GM19467 (cell line): ENCODE measurements at regions not wholly inside any gene's neighbourhood (a gene's known extent, or its start where the extent isn't known, plus 50 kb on each side); places are given as distances from the start of the nearest gene placed in this dataset.
"Not testable (repeated sequence)": the region's sequence is repeated elsewhere in the genome, so short reads cannot be mapped to it uniquely, and the experiment has no call there.

Experiments
- ATAC-seq: cut with Tn5 transposase; IDR thresholded peaks from one replicate; pipeline ENCODE4 v1.9.1; 2021; ENCODE audit warnings: mild to moderate bottlenecking, moderate library complexity; ENCODE audit not compliant: unreplicated experiment

GRCh38 chr16:55059146-55059545, 128.5 kb downstream of the IRX5 start:
- no peak for ATAC-seq

- no peak for ATAC-seq
Observed at GRCh38 chr16:55061126-55061525, 130.5 kb downstream of the IRX5 start.

- no peak for ATAC-seq
Observed at GRCh38 chr16:55062442-55062841, 131.8 kb downstream of the IRX5 start.

GRCh38 chr16:55072976-55073375, 142.3 kb downstream of the IRX5 start:
- ATAC-seq: no peak

DNA sequence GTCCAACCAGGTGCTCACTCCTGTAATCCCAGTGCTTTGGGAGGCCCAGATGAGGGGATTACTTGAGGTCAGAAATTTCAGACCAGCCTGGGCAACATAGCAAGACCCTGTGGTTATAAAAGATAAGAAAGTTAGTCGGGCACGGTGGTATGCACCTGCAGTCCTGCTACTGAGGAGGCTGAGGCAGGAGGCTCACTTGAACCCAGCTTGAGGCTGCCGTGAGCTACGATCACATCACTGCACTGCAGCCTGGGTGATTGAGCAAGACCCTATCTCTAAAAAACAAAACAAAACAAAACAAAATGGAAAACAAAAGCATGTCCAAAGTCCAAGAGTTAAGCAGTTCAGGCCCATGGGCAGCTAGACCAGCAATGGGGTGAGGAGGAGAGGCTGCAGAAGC, 143.2 kb downstream of the IRX5 start:
- ATAC-seq: no peak

DNA sequence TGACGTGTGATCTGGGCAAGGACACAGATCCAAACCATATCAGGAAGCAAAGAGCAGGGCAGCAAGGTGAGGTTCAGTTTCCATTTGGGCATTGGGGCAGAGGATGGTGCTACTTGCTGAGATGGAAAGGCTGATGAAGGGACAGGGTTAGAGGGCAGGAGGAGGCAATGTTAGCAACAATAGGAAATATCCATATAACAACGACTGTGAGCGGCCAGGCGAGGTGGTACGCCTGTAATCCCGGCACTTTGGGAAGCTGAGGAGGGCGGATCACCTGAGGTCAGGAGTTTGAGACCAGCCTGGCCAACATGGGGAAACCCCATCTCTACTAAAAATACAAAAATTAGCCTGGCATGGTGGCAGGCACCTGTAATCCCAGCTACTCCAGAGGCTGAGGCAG, 144.5 kb downstream of the IRX5 start:
- not testable (repeated sequence) for ATAC-seq

- no peak for ATAC-seq
Observed at GRCh38 chr16:55076053-55076452, 145.4 kb downstream of the IRX5 start.

DNA sequence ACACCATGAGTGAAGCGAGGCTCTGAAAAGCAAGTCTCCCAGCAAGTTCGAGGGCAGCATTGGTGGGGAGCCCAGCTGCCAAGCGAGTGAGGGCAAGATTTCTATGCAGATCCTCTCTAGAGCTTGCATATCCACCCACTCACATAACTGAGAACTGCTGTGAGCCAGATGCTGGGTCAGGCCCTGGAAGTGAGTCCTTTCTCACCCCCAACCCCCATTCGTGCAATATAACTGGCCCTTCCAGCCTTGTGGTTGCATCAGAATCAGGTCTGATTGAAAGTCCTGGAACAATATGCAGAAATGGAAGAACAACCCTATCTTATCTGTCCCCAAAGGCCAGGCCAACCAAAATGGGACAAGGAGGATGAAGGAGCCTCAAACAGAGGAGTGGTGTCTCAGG, 146.6 kb downstream of the IRX5 start:
- no peak for ATAC-seq

GRCh38 chr16:55078153-55078552, 147.5 kb downstream of the IRX5 start:
- no peak for ATAC-seq

DNA sequence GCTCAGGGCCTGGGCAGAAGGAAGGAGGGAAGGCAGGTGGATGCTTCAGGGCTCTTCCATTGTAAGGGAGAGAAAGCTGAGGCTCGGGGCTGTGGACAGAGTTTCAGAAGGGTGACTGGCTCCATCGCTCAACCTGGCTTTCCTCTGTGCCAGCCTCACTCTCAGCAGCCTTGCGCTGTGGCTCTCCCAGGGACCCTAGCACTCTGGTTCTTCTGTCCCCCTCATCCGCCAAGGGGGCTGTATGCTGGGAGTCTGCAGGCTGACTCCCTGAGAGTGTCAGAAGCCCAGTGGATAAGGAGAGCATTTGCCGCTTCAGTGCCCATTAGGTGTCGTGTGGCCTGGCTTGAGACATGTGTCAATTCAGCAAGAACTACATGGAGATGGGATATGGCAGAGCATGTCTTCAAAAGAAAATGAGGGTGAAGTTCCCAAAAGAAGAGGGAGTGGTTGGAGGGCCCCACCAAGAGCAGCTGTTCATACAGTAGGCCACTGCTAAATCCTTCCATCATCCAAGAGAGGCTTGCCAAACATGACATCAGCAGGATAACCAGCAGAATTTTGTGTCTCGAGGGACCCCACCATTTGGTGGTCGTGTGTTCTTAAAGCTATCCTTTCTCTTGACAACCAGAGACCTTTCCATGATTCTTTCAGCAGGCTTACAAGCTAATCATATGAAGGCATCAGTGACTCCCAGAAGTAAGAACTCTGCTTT, 148.2 kb downstream of the IRX5 start:
- ATAC-seq: no peak

- no peak for ATAC-seq
Observed at GRCh38 chr16:55081622-55082590, 151.2 kb downstream of the IRX5 start.

DNA sequence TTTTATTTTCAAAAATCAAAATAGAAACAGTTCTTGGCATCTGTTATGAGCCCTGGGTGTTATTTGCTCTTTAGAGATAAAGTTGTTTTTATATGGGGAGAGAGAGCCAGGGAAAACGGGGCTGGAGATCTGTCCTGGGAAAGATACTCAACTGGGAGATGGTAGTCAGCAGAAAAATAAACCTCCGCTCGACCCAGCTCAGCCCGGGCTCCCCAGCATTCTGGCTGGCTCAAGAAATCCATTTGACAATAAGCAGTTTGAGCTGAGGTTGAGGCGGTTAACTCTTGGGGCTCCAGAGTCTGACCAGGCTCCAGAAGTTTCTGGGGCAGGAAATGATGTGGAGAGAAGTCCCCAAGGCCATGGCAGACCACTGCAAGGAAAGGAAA, 151.9 kb downstream of the IRX5 start:
- ATAC-seq: no peak

DNA sequence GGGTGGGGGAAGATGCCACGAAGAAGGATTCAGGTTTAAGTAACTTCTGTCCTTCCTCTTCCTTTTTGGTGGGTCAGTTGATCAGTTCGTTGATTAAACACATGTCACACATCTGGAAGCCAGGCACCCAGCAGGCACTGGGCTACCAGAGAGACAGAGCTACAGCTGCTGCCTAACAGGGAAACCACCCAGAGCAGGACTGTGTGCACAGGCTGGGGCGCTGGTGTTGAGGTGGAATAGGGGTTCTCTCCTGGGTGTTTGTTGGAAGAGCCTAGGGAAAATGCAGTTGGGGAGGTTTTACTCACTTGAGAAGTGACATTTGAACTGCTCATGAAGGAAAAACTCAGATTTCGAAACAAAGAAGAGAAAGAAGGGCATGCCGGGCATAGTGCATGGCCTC, 152.4 kb downstream of the IRX5 start:
- no peak for ATAC-seq

GRCh38 chr16:55088098-55088497, 157.4 kb downstream of the IRX5 start:
- ATAC-seq: no peak

DNA sequence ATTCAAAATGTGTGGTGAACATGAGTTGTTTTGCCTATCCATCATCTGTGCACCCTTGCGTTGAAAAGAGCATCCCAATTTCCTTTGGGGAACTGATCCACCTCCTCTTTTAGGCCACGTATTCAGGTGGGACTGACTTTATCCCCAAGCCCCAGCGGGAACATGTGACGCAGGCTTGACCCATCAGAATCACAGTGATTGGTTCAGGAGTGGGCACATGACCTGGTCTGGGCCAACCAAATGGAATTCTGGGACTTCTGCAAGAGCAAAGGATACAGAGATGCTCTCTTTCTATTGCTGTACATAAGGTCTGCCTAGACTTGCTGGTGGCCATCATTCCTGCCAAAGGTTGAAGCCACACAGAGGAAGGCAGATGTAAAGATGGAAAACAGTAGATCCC, 158.9 kb downstream of the IRX5 start:
- ATAC-seq: no peak

DNA sequence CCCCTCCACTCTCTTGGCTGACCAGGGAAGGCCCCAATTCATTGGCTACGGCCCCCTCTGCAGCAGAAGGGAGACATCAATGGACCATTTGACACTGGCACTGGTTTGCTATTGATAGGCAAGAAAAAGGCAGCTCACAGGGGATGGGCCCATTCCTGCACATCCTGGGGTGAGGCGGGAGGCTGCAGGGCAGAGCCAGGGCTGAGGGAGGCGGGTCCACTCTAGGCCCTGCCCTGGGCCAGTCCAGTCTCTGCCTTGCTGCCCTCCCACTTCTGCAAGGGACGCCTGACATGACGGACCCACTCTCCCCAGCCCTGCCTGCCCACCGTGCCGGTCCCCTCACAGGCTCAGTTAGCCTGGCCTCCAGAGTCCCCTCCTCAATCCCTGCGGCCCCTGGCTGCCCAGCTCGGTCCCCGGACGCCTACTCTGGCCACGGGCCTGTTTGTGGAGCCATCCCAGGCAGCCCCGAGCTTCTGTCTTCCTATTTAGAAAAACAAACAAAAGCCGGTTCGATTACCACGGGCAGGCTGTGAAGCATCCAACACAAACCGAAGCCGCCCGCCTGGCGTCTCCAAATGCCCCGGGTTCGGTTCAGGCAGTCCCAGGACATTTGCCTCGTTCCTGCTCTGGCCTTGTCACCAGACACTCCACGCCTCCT, 160.7 kb downstream of the IRX5 start:
- ATAC-seq: no peak

DNA sequence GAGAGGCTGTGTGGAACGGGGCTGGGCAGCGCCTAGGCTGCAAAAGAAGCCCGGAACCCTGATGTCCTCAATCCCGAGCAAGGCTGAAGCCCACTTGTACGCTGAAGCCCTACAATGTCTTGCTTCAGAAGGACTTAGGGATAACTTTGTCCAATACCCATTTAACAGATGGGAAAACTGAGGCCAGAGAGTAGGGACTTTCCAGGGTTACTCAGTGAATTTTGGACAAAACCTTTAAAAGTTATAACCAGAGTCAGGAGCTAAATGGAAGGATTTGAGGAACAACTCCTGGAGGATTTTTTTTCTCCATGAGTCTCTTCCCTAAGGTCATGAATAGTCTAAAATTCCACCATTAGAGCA, 161.2 kb downstream of the IRX5 start:
- ATAC-seq: no peak

- ATAC-seq: no peak
Observed at GRCh38 chr16:55100100-55100499, 169.4 kb downstream of the IRX5 start.

DNA sequence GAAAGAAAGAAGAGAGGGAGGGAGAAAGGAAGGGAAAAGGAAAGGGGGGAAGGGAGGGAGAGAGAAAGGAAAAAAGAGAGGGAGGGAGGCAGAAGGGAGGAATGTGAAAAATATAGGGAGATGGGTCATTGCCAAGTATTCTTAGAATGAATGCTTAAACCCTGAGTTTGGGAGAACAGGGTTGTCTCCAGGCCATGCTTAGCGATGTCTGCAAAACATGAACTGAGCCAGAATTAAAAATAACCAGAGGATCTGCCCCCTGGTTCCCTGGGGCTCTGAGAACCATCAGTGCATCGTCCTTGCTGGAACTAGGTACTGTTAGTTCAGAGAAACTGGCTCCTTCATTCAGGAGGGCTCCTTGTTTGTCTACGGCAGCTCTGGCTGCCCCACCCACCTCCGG, 170.4 kb downstream of the IRX5 start:
- no peak for ATAC-seq

DNA sequence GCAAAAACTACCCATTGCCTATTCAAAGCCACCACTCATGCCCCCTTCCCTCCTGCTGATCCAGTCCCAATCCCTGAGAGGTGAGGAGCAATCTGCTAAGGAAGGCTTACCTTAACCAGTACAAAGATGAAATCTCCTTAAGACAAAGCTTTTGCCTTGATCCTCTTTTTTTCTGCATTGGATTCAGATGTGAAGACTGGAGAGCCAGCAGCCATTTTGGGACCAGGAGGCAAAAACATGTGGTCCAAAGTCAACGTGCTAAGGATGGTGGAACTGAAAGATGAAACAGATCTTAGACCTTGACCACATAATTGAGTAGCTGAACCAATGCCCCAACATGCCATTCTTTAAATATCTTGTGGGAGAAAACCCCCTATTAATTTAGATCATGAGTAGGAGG, 171.4 kb downstream of the IRX5 start:
- no peak for ATAC-seq

GRCh38 chr16:55102531-55102930, 171.9 kb downstream of the IRX5 start:
- ATAC-seq: no peak

GRCh38 chr16:55107851-55108250, 177.2 kb downstream of the IRX5 start:
- no peak for ATAC-seq
